GM12864 (cell line): ENCODE measurements at regions not wholly inside any gene's neighbourhood (a gene's known extent, or its start where the extent isn't known, plus 50 kb on each side); places are given as distances from the start of the nearest gene placed in this dataset.
"Not testable (repeated sequence)": the region's sequence is repeated elsewhere in the genome, so short reads cannot be mapped to it uniquely, and the experiment has no call there.

Experiments used
- DNase-seq: peaks from one replicate; pipeline ENCODE4 v3.0.0-alpha.2; 2011; ENCODE audit warnings: low read depth
- H3K4me3 ChIP-seq: 2 replicates; pipeline ENCODE4 v1.5.1; 2011; ENCODE audit warnings: mild to moderate bottlenecking, low read depth, low read length, control low read depth
- CTCF ChIP-seq: IDR thresholded peaks from 2 replicates; pipeline ENCODE4 v1.5.1; 2011; ENCODE audit warnings: low read depth, mild to moderate bottlenecking, moderate library complexity, low read length, control low read depth, inconsistent platforms; ENCODE audit errors: missing control alignments

GRCh38 chr13:65342541-65343337 is 1887.4 kb downstream of the PCDH9 start:
- DNase-seq: no peak
- no peak for TF ChIP-seq CTCF

DNA sequence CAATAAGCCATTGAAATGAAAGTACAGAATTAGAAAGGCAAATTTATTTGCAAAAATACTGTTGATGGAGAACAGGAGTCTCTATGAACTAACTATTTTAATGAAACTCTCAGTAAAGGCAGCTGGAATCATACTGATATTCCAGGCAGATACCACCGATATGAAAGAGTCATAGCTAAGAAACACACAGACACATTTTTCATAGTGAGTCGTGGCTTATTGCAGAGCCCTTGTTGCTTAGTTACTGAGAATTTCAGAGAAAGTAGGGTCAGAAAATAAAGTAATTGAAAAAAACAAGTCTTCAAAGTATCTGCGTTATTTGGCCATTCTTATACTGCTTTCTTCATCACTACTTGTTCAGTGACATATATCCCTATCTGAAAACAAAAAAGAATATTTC is 1890.9 kb downstream of the PCDH9 start:
- DNase-seq: no peak
- H3K4me3 ChIP-seq: no peak overlapping the region
- no peak for TF ChIP-seq CTCF

More at GRCh38 chr13:65342541-65343337, 1887.4 kb downstream of the PCDH9 start:
- H3K4me3 ChIP-seq: no peak overlapping the region

GRCh38 chr13:65336916-65337315 is 1893.2 kb downstream of the PCDH9 start:
- TF ChIP-seq CTCF: no peak
- no peak for DNase-seq

DNA sequence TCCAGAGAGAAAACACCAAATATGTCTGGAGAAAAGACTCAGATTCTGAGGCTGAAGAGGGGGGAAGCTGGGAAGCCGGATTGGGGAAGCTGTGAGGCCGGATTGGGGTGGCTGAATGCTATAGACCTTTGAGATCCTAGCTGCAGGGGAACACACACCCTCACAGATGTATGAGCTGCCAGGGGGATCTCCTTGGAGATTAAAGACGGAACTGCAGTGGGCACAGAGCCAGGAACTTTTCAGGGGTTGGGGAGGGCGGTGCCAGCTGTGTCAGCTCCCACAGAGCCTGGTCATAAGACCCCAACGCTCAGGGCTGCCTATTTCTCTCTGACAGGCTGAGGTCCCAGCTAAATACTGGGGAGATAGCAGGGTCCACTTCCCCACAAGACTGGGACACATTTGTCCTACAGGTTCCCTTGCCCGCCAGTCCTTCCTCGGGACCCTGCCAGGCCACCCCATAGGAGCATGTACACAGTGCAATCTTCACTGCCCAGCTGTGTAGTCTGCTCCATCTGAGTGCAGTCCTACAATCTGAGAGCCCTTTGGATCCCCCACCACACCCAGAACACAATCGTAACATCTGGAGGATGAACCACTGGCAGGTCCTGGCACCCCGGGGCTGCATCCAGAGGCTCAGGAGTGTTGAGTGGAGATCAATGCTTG is 1893.9 kb downstream of the PCDH9 start:
- no peak overlapping the region for H3K4me3 ChIP-seq
- TF ChIP-seq CTCF: no peak
- no peak for DNase-seq

More at GRCh38 chr13:65336916-65337315, 1893.2 kb downstream of the PCDH9 start:
- no peak overlapping the region for H3K4me3 ChIP-seq

- H3K4me3 ChIP-seq: no peak overlapping the region
- DNase-seq: no peak
- TF ChIP-seq CTCF: no peak
Observed at GRCh38 chr13:65330691-65331090, 1899.4 kb downstream of the PCDH9 start.

DNA sequence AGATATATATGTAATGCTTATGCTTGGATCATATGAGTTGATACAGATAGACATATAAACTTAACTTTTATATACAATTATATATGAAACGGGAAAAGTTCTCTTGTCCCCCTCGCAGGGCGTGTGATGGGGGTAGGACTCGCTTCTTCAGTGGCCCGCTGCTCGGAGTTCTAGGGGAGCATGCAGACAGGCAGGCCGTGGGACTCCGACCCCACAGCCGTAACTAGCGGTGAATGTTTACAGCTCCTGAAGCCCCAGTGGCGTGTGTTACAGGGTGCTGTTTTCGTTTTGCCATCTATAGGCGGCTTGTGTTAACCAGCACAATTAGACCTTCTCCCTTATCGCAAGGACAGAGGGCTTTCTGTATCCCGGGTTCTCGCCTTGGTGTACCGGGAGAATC is 1899.8 kb downstream of the PCDH9 start:
- no peak for DNase-seq
- no peak for TF ChIP-seq CTCF
- H3K4me3 ChIP-seq: no peak overlapping the region

- H3K4me3 ChIP-seq, DNase-seq: not testable (repeated sequence)
Observed at GRCh38 chr13:65323192-65323591, 1906.9 kb downstream of the PCDH9 start.

- DNase-seq, H3K4me3 ChIP-seq: not testable (repeated sequence)
Observed at GRCh38 chr13:65321423-65321822, 1908.7 kb downstream of the PCDH9 start.
